ENCODE measurements at regions not wholly inside any gene's neighbourhood (a gene's known extent, or its start where the extent isn't known, plus 50 kb on each side); places are given as distances from the start of the nearest gene placed in this dataset.

DNA sequence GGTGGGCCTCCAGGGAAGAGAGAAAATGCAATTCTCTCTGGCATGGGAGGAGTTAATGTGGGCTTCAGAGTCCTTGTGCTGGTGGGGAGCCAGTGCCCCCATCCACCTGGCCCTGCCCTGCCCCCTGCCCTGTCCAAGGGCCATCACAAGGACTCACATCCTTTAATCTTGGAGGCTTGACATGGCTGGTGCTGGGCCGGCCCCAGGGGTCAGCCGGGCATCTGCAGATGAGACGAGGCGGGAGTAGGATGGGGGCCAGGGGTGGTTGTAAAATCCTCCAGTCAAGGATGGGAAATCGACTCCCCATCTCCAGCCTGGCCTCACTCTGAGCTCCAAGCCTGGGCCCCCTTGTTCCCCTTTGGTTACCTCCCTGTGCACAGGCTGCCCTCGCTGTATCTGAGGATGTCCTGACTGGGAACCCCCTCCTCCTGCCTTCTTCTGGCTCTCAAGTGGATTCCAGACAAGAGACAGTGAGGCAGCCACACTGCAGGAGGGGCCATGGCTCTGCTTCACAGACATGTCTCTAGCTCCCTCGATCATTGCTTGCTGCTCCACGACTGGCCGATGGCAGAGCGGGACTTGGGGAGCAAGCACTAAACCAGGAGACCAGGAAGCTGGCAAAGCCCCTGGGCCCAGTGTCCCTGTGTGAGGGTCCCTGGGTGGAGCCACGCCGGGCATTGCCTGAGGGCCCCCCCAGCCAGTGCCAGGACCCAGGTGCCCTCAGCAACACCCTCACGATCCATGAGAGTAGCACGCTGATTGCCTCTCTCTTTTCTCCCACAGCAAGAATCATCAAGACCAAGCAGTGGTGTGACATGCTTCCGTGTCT is 1120.5 kb downstream of the BRD1 start:
- DNase-seq (ENCODE audit: low spot score), result no peak

DNA sequence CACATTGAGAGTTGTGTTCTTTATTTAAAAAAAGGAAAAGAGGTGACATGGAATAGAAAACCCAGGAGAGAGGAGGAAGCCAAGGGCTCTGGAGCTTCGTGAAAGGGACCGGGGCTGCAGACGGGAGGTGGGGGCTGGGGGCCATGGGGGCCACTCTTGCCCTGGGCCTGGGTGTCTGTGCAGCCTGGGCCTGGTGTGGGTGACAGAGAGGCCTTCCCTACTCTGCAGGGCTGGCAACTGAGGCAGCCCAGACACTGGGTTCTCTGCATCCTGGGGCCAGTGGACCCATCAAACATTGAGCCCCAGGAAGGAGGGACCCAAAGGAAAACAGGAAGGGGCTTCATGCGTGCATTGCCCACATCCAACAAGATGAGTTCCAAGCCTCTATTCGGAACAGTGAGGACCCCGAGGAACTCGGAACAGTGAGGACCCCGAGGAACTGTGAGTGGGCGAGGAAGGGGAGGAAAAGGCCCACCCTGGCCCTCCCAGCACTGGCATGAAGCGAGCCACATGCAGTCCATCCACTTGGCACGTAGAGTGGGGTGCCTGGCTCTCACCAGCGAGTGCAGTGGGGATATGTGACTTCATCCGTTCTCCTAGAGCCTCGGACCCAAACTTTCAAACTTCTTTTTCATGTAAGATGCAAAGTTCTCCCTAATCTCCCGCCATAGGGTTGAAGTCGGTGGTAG is 1121.6 kb downstream of the BRD1 start:
- no peak for DNase-seq (ENCODE audit: low spot score)

- no peak for DNase-seq (ENCODE audit: low spot score)
Observed at GRCh38 chr22:48705159-48705916, 1122.3 kb downstream of the BRD1 start.

GRCh38 chr22:48704335-48704734 is 1123.3 kb downstream of the BRD1 start:
- no peak for DNase-seq (ENCODE audit: low spot score)

- no peak for DNase-seq (ENCODE audit: low spot score)
Observed at GRCh38 chr22:48703265-48703941, 1124.3 kb downstream of the BRD1 start.

DNA sequence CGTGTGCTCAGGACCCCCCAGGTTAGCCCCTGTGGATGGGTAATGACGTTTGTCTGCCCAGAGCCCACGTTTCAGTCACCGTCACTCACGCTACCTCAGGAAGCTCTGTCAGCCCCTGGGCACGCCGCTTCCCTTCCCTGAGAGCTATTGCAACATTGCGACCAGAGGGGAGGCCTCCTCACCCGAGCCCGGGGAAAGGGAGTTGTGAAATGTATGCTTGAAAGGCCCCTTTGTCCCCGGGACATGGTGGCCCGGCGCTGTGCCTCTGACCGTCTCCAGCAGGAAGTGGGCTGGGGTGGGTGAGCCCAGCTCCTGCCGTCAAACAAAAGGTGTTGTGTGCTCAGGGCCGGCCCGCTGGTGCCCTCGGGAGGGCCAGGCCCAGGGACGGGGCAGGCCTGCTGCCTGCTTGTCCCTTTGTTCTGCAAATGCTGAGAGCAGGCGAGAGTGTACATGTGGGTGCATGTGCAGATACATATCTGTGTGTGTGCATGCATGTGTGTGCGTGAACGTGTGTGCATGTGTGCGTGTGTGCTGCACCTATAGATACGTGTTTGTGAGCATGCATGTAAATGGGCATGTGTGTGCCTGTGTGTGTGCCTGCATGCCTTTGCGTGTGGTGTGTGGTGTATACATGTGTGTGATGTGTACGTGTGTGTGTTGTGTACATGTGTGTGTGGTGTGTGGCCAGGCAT is 1125.0 kb downstream of the BRD1 start:
- peak; percentile 23 for DNase-seq (ENCODE audit: low spot score)

DNA sequence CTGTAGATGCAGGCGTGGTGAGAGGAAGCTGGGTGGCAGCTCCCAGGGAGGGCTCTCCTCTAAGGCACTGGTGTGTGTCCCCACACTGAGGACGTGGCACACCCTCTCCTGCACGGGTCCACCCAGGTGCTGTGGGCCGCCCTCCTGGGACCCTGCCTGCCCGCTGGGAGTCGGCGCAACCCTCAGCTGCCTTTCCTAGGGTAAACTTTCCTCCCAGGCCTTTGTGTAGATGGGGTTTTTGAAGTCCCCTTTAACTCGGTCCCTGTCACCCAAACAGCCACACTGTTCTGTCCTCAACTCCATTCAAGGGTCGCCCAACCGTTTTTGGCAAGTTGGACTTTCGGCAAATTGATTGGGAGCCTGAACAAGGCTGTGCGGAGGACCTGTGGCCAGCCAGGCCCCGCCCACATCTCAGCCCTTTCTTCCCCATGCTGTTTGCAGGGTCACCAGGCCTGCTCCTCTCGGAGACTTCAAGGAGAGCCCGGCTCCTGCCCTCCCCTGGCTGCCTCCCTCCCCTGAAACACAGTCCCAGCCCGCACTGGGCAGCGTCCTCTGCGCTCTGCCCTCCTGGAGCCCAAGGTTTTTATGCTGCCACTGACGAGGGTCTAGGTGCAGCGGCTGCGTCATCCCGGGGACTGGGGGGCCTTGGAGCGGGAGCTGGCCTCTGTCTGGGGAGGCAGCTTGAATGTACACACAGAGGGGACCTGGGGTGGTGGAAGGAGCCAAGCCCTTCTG is 1126.2 kb downstream of the BRD1 start:
- DNase-seq (ENCODE audit: low spot score), result no peak

- DNase-seq (ENCODE audit: low spot score), result no peak
Observed at GRCh38 chr22:48700566-48701295, 1126.9 kb downstream of the BRD1 start.

DNA sequence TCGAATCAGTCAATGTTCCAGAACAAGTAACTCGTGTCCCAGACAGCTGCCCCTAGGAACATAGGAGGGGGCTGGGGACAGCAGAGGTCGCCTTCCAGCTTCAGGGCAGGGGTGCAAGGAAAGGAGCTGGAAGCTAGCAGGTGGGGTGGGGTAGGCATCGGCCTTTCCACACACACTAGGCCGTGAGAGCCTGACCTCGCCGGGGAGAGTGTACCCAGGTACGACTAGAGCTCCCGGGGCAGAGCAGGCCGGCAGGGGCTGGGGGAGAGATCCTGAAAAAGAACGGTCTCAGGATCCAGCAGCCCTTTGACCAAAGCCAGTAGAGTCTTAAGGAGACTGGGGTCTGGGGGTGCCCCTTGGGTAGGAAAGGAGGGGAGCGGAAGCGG is 1127.5 kb downstream of the BRD1 start:
- DNase-seq (ENCODE audit: low spot score), result no peak

- no peak for DNase-seq (ENCODE audit: low spot score)
Observed at GRCh38 chr22:48699511-48699910, 1128.2 kb downstream of the BRD1 start.

DNA sequence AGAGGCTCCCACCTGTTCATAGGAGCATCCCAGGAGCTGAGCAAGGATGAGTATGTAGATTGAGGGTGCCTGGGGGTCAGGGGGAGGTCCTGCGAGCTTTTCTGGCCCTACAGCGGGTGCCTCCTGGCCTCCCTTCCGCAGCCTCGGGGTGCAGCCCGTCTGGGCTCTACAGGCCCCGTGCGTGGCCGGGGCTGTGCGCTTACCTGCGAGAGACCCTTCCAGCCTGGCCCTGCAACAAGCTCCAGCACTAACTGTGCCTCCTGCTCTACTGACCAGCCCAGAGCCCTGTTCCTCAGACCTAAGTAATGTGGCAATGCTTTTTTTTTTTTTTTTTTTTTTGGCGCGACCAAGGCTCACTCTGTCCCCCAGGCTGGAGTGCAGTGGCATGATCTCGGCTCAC is 1129.1 kb downstream of the BRD1 start:
- DNase-seq (ENCODE audit: low spot score), result no peak

GRCh38 chr22:48697694-48698276 is 1129.9 kb downstream of the BRD1 start:
- DNase-seq (ENCODE audit: low spot score), result no peak

DNA sequence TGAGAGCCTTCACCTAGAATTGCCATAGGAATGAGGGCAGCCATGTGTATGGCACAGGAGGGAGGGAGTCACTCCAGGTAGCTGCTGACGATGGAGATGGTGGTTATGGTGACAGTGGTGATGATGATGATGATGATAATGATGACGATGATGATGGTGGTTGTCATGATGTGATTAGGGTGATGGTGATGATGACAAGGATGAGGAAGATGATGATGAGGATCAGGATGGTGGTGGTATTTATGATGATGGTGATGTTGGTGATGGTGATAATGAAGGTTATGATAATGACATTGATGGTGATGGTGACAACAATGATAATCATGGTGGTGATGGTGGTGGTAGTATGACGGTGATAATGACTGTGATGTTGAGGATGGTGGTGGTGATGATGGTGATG is 1130.5 kb downstream of the BRD1 start:
- no peak for DNase-seq (ENCODE audit: low spot score)

- DNase-seq (ENCODE audit: low spot score), result no peak
Observed at GRCh38 chr22:48696371-48696770, 1131.3 kb downstream of the BRD1 start.

- DNase-seq (ENCODE audit: low spot score), result no peak
Observed at GRCh38 chr22:48695731-48696305, 1131.9 kb downstream of the BRD1 start.

DNA sequence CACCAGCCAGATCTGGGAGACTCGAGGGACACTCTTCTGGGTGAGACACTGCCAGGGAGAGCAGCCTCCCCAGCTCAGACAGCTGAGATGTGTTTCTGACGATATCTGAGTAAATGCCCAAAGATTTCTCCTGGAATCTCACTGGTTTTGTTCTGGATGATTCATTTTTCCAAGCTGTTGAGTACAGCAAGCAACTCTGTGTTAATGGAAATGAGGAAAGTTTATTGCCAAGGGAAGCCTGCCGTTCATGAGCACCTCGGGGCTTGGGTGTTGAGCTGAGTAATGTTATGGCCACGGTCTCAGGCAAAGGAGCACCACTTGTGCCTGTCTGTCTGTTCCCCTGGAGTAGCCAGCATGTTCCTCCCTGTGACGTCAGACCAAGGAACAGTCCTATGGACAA is 1132.4 kb downstream of the BRD1 start:
- DNase-seq (ENCODE audit: low spot score), result no peak

GRCh38 chr22:48694296-48694883 is 1133.3 kb downstream of the BRD1 start:
- DNase-seq (ENCODE audit: low spot score), result no peak

GRCh38 chr22:48693377-48694135 is 1134.1 kb downstream of the BRD1 start:
- DNase-seq (ENCODE audit: low spot score), result no peak

All from HT-29 (cell line).